GM23338 (cell line): ENCODE measurements at regions not wholly inside any gene's neighbourhood (a gene's known extent, or its start where the extent isn't known, plus 50 kb on each side); places are given as distances from the start of the nearest gene placed in this dataset.
A peak's percentile ranks its signal among the peaks of the same experiment; 100 is the strongest.

Experiments used
- ATAC-seq: fragments of 200-7000 bp; cut with Tn5 transposase; 3 replicates; pipeline ENCODE4 v1.9.1; 2020
- DNase-seq: peaks from one replicate; pipeline ENCODE4 v3.0.0-alpha.2; 2015; ENCODE audit warnings: low spot score
- H2AFZ ChIP-seq: fragments of 200-600 bp; sonication (generic); 2 replicates; pipeline ENCODE4 v1.8.0; 2016; ENCODE audit warnings: antibody characterized with exemption, mild to moderate bottlenecking, moderate library complexity
- H3F3A ChIP-seq: fragments of 200-600 bp; sonication (generic); replicated peaks from 2 replicates; pipeline ENCODE4 v1.8.0; 2017; ENCODE audit warnings: antibody characterized with exemption, mixed run types, low read depth
- H3K27ac ChIP-seq: fragments of 200-600 bp; sonication (generic); 2 replicates; pipeline ENCODE4 v1.6.1; 2016; ENCODE audit warnings: low read depth
- H3K27me3 ChIP-seq: fragments of 200-600 bp; sonication (generic); 2 replicates; pipeline ENCODE4 v1.8.0; 2016; ENCODE audit warnings: mild to moderate bottlenecking, mixed run types, moderate library complexity; ENCODE audit not compliant: insufficient read depth
- H3K36me3 ChIP-seq: fragments of 200-600 bp; sonication (generic); 2 replicates; pipeline ENCODE4 v1.8.0; 2016; ENCODE audit warnings: mild to moderate bottlenecking; ENCODE audit not compliant: insufficient read depth
- H3K4me1 ChIP-seq: fragments of 200-600 bp; sonication (generic); 2 replicates; pipeline ENCODE4 v1.8.0; 2016; ENCODE audit warnings: mild to moderate bottlenecking, moderate library complexity; ENCODE audit not compliant: insufficient read depth
- H3K4me2 ChIP-seq: fragments of 200-600 bp; sonication (generic); 2 replicates; pipeline ENCODE4 v1.7.1; 2017; ENCODE audit warnings: mixed run types
- H3K4me3 ChIP-seq: fragments of 200-600 bp; sonication (generic); 2 replicates; pipeline ENCODE4 v1.6.1; 2016; ENCODE audit warnings: mixed run types
- H3K79me2 ChIP-seq: fragments of 200-600 bp; sonication (generic); replicated peaks from 2 replicates; pipeline ENCODE4 v1.8.0; 2017; ENCODE audit warnings: mild to moderate bottlenecking; ENCODE audit not compliant: insufficient read depth
- H3K9me2 ChIP-seq: fragments of 200-600 bp; sonication (generic); 2 replicates; pipeline ENCODE4 v1.8.0; 2017; ENCODE audit not compliant: insufficient read depth
- H4K20me1 ChIP-seq: fragments of 200-600 bp; sonication (generic); replicated peaks from 2 replicates; pipeline ENCODE4 v1.8.0; 2017; ENCODE audit warnings: mild to moderate bottlenecking; ENCODE audit not compliant: insufficient read depth
- H3K27ac Mint-ChIP-seq: 2 replicates; pipeline ENCODE4 v1.8.0; 2020; ENCODE audit warnings: inconsistent platforms, mild to moderate bottlenecking, moderate library complexity, mixed read lengths
- H3K27me3 Mint-ChIP-seq: 3 replicates; pipeline ENCODE4 v1.8.0; 2022; ENCODE audit warnings: low read depth, mild to moderate bottlenecking, moderate library complexity, mixed read lengths, inconsistent platforms; ENCODE audit not compliant: insufficient read depth, poor library complexity
- H3K36me3 Mint-ChIP-seq: 3 replicates; pipeline ENCODE4 v1.8.0; 2021; ENCODE audit warnings: low read depth, mild to moderate bottlenecking, inconsistent platforms, moderate library complexity, mixed read lengths
- H3K4me1 Mint-ChIP-seq: 3 replicates; pipeline ENCODE4 v1.8.0; 2020; ENCODE audit warnings: mild to moderate bottlenecking, inconsistent platforms, mixed read lengths
- H3K4me3 Mint-ChIP-seq: 3 replicates; pipeline ENCODE4 v1.8.0; 2021; ENCODE audit warnings: moderate library complexity, mild to moderate bottlenecking, inconsistent platforms, mixed read lengths
- H3K9me3 Mint-ChIP-seq: 3 replicates; pipeline ENCODE4 v1.8.0; 2020; ENCODE audit warnings: moderate library complexity, mild to moderate bottlenecking, inconsistent platforms, mixed read lengths
- EZH2phosphoT487 ChIP-seq: fragments of 200-600 bp; sonication (generic); IDR thresholded peaks from one replicate; pipeline ENCODE4 v1.8.1; 2018; ENCODE audit warnings: antibody characterized with exemption; ENCODE audit not compliant: unreplicated experiment
- JUNB ChIP-seq: IDR thresholded peaks from one replicate; pipeline ENCODE4 v1.6.1; 2016; ENCODE audit warnings: antibody characterized with exemption; ENCODE audit not compliant: unreplicated experiment
- NANOG ChIP-seq: IDR thresholded peaks from 2 replicates; pipeline ENCODE4 v1.6.1; 2016; ENCODE audit warnings: antibody characterized with exemption, borderline replicate concordance
- STAT1 ChIP-seq: IDR thresholded peaks from one replicate; pipeline ENCODE4 v1.6.1; 2016; ENCODE audit warnings: antibody characterized with exemption; ENCODE audit not compliant: unreplicated experiment
- ZNF114 ChIP-seq: fragments of 250-450 bp; sonication (Bioruptor Pico); IDR thresholded peaks from 2 replicates; pipeline ENCODE4 v1.5.0; 2020; ENCODE audit warnings: mild to moderate bottlenecking, moderate library complexity
- ZNF331 ChIP-seq: fragments of 250-450 bp; sonication (Bioruptor Pico); IDR thresholded peaks from 2 replicates; pipeline ENCODE4 v1.5.0; 2020; ENCODE audit warnings: low read depth, mild to moderate bottlenecking, moderate library complexity
- TF ChIP-seq, protein P1 (sequence below): fragments of 250-450 bp; sonication (Bioruptor Pico); IDR thresholded peaks from 2 replicates; pipeline ENCODE4 v1.5.0; 2020; ENCODE audit warnings: mild to moderate bottlenecking, moderate library complexity
- TF ChIP-seq, protein P2 (sequence below): IDR thresholded peaks from 2 replicates; pipeline ENCODE4 v1.6.1; 2016; ENCODE audit warnings: antibody characterized with exemption
- TF ChIP-seq, protein P3 (sequence below), 2 experiments: fragments of 200-600 bp in 1 of 2; sonication (generic) in 1 of 2; conservative IDR thresholded peaks; 2 replicates each; pipeline versions ENCODE4 v1.5.1 to v1.6.1; 2016 to 2017; ENCODE audit warnings: antibody characterized with exemption in 2 of 2, low read depth in 2 of 2, mild to moderate bottlenecking in 2 of 2, moderate library complexity in 1 of 2
- TF ChIP-seq, protein P4 (sequence below): IDR thresholded peaks from one replicate; pipeline ENCODE4 v1.6.1; 2018; ENCODE audit warnings: antibody characterized with exemption; ENCODE audit not compliant: unreplicated experiment

DNA sequence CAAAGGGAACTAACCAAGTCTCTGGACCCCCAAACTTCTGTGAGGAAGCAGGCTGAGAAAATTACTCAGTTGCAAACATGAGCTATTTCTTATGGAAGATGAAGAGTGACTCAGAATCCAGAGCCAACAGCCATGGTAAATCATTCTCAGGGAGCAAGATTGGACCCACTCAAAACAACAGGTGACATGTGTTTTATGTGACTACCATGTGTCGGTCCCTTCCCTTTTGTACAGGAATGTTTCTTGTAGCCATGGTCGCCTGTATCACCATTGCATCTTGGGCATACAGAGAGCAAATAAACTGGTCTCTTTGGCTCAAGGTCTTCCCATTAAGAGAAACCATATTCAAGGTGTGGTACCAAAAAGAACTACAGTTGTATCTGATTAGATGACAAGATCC is 75.4 kb upstream of the COCH start (continued):
- TF ChIP-seq, protein P1, sequence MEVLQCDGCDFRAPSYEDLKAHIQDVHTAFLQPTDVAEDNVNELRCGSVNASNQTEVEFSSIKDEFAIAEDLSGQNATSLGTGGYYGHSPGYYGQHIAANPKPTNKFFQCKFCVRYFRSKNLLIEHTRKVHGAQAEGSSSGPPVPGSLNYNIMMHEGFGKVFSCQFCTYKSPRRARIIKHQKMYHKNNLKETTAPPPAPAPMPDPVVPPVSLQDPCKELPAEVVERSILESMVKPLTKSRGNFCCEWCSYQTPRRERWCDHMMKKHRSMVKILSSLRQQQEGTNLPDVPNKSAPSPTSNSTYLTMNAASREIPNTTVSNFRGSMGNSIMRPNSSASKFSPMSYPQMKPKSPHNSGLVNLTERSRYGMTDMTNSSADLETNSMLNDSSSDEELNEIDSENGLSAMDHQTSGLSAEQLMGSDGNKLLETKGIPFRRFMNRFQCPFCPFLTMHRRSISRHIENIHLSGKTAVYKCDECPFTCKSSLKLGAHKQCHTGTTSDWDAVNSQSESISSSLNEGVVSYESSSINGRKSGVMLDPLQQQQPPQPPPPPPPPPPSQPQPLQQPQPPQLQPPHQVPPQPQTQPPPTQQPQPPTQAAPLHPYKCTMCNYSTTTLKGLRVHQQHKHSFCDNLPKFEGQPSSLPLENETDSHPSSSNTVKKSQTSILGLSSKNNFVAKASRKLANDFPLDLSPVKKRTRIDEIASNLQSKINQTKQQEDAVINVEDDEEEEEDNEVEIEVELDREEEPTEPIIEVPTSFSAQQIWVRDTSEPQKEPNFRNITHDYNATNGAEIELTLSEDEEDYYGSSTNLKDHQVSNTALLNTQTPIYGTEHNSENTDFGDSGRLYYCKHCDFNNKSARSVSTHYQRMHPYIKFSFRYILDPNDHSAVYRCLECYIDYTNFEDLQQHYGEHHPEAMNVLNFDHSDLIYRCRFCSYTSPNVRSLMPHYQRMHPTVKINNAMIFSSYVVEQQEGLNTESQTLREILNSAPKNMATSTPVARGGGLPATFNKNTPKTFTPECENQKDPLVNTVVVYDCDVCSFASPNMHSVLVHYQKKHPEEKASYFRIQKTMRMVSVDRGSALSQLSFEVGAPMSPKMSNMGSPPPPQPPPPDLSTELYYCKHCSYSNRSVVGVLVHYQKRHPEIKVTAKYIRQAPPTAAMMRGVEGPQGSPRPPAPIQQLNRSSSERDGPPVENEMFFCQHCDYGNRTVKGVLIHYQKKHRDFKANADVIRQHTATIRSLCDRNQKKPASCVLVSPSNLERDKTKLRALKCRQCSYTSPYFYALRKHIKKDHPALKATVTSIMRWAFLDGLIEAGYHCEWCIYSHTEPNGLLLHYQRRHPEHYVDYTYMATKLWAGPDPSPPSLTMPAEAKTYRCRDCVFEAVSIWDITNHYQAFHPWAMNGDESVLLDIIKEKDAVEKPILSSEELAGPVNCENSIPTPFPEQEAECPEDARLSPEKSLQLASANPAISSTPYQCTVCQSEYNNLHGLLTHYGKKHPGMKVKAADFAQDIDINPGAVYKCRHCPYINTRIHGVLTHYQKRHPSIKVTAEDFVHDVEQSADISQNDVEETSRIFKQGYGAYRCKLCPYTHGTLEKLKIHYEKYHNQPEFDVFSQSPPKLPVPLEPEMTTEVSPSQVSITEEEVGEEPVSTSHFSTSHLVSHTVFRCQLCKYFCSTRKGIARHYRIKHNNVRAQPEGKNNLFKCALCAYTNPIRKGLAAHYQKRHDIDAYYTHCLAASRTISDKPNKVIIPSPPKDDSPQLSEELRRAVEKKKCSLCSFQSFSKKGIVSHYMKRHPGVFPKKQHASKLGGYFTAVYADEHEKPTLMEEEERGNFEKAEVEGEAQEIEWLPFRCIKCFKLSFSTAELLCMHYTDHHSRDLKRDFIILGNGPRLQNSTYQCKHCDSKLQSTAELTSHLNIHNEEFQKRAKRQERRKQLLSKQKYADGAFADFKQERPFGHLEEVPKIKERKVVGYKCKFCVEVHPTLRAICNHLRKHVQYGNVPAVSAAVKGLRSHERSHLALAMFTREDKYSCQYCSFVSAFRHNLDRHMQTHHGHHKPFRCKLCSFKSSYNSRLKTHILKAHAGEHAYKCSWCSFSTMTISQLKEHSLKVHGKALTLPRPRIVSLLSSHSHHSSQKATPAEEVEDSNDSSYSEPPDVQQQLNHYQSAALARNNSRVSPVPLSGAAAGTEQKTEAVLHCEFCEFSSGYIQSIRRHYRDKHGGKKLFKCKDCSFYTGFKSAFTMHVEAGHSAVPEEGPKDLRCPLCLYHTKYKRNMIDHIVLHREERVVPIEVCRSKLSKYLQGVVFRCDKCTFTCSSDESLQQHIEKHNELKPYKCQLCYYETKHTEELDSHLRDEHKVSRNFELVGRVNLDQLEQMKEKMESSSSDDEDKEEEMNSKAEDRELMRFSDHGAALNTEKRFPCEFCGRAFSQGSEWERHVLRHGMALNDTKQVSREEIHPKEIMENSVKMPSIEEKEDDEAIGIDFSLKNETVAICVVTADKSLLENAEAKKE (CRISPR knock-in tag): no peak
- TF ChIP-seq, protein P2, sequence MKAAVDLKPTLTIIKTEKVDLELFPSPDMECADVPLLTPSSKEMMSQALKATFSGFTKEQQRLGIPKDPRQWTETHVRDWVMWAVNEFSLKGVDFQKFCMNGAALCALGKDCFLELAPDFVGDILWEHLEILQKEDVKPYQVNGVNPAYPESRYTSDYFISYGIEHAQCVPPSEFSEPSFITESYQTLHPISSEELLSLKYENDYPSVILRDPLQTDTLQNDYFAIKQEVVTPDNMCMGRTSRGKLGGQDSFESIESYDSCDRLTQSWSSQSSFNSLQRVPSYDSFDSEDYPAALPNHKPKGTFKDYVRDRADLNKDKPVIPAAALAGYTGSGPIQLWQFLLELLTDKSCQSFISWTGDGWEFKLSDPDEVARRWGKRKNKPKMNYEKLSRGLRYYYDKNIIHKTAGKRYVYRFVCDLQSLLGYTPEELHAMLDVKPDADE: no peak
- TF ChIP-seq ZNF114 (CRISPR knock-in tag) (no peak), EZH2phosphoT487 (no peak)

DNA sequence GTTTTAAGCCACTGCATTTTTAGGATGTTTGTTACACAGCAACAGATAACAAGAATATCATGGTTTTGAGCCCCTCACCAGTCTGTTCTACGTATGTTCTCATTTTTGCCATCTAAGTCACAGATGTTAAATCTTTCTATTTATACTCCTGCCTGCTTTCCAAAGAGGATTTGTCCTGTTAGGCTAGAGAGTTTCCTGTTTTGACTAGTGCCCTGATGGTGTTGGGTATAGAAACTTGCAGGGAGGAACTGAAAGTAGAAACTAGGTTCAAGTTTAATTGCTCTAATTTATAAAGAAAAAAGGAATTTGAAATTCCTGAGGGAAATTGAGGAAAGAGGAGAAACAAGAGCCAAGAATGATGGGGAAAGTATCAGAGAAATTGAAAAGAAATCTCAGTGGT is 74.4 kb upstream of the COCH start:
- Mint-ChIP-seq H3K36me3 (no peaks in the 10 kb centered on the region), H3K27ac (no peak overlapping the region), H3K4me3 (no peak overlapping the region), H3K9me3 (no peaks in the 10 kb centered on the region), H3K27me3 (no peaks in the 10 kb centered on the region), H3K4me1 (peaks cover 11% of the 10 kb centered on the region)
- H3K4me3 ChIP-seq: no peak overlapping the region
- peaks cover under 1% of the 10 kb centered on the region; the same call in 1 of the 2 replicates for H3K9me2 ChIP-seq
- H3K79me2 ChIP-seq: no peaks in the 10 kb centered on the region
- no peaks in the 10 kb centered on the region for H3K27me3 ChIP-seq
- H3F3A ChIP-seq: no peaks in the 10 kb centered on the region
- H4K20me1 ChIP-seq: no peaks in the 10 kb centered on the region
- no peak overlapping the region for H3K4me2 ChIP-seq
- no peak for ATAC-seq
- DNase-seq: no peak
- no peaks in the 10 kb centered on the region for H3K4me1 ChIP-seq
- H3K36me3 ChIP-seq: no peaks in the 10 kb centered on the region
- H3K27ac ChIP-seq: no peak overlapping the region
- H2AFZ ChIP-seq: peak overlapping the region; percentile 48; the same call in 1 of the 2 replicates
- TF ChIP-seq NANOG (no peak), STAT1 (no peak), ZNF331 (CRISPR knock-in tag) (no peak), JUNB (no peak), EZH2phosphoT487 (no peak)
- TF ChIP-seq, protein P3, sequence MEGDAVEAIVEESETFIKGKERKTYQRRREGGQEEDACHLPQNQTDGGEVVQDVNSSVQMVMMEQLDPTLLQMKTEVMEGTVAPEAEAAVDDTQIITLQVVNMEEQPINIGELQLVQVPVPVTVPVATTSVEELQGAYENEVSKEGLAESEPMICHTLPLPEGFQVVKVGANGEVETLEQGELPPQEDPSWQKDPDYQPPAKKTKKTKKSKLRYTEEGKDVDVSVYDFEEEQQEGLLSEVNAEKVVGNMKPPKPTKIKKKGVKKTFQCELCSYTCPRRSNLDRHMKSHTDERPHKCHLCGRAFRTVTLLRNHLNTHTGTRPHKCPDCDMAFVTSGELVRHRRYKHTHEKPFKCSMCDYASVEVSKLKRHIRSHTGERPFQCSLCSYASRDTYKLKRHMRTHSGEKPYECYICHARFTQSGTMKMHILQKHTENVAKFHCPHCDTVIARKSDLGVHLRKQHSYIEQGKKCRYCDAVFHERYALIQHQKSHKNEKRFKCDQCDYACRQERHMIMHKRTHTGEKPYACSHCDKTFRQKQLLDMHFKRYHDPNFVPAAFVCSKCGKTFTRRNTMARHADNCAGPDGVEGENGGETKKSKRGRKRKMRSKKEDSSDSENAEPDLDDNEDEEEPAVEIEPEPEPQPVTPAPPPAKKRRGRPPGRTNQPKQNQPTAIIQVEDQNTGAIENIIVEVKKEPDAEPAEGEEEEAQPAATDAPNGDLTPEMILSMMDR (conservative IDR thresholded peaks at IDR 0.05; ENCODE audit: low read depth in 2 of 2): no peak
- TF ChIP-seq, protein P4, sequence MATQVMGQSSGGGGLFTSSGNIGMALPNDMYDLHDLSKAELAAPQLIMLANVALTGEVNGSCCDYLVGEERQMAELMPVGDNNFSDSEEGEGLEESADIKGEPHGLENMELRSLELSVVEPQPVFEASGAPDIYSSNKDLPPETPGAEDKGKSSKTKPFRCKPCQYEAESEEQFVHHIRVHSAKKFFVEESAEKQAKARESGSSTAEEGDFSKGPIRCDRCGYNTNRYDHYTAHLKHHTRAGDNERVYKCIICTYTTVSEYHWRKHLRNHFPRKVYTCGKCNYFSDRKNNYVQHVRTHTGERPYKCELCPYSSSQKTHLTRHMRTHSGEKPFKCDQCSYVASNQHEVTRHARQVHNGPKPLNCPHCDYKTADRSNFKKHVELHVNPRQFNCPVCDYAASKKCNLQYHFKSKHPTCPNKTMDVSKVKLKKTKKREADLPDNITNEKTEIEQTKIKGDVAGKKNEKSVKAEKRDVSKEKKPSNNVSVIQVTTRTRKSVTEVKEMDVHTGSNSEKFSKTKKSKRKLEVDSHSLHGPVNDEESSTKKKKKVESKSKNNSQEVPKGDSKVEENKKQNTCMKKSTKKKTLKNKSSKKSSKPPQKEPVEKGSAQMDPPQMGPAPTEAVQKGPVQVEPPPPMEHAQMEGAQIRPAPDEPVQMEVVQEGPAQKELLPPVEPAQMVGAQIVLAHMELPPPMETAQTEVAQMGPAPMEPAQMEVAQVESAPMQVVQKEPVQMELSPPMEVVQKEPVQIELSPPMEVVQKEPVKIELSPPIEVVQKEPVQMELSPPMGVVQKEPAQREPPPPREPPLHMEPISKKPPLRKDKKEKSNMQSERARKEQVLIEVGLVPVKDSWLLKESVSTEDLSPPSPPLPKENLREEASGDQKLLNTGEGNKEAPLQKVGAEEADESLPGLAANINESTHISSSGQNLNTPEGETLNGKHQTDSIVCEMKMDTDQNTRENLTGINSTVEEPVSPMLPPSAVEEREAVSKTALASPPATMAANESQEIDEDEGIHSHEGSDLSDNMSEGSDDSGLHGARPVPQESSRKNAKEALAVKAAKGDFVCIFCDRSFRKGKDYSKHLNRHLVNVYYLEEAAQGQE: no peak
